D721Med (cell line): ENCODE measurements at regions not wholly inside any gene's neighbourhood (a gene's known extent, or its start where the extent isn't known, plus 50 kb on each side); places are given as distances from the start of the nearest gene placed in this dataset.
"Not testable (repeated sequence)": the region's sequence is repeated elsewhere in the genome, so short reads cannot be mapped to it uniquely, and the experiment has no call there.

Experiments
- DNase-seq: peaks from one replicate; pipeline ENCODE4 v3.0.0; 2011; ENCODE audit warnings: low spot score; ENCODE audit not compliant: insufficient read length
- FAIRE-seq: peaks from 2 replicates; lab custom pipeline; 2011; peaks lifted over from hg19 to GRCh38; lab: Jason Lieb, UNC
- TF ChIP-seq, protein P1 (sequence below): IDR thresholded peaks from 2 replicates; pipeline ENCODE4 v1.5.1; 2012; ENCODE audit warnings: mild to moderate bottlenecking, control low read depth; ENCODE audit not compliant: insufficient read depth; ENCODE audit errors: missing control alignments

DNA sequence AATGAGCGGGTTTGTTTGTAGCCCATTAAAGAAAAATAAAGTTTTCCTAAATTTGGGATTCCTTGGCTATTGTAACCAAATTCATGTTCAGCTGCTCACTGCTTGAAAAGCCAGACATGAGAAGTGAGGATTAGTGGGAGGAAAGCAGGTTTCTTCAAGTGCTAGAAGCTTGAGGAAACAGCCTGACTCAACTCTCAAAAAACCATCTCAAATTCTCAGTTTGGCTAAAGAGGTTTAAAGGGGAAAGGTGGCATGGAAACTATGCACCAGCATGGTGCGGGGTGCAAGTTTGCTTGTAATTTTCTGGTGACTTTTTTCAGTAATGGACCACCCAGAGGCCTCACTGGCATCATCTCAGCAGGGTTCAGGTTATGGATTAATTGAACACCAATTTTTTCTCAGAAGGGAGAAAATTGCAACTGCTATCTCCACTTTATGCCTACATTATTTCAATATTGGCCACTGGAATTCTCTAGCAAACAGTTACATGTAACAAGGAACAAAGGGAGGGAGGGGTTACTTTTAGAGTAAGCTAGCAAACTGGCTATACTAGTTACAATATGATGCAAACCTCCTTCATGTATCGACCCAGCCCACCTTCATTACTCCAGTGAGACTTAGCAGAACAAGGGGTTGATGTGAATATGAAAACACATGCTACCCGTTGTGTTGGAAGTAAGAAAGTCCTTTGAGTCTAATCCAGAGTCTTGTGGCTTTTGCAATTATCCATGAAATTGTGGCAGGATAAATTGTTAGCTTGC, 85.0 kb upstream of the IFNGR1 start:
- FAIRE-seq (no peak), DNase-seq (no peak)
- TF ChIP-seq, protein P1, sequence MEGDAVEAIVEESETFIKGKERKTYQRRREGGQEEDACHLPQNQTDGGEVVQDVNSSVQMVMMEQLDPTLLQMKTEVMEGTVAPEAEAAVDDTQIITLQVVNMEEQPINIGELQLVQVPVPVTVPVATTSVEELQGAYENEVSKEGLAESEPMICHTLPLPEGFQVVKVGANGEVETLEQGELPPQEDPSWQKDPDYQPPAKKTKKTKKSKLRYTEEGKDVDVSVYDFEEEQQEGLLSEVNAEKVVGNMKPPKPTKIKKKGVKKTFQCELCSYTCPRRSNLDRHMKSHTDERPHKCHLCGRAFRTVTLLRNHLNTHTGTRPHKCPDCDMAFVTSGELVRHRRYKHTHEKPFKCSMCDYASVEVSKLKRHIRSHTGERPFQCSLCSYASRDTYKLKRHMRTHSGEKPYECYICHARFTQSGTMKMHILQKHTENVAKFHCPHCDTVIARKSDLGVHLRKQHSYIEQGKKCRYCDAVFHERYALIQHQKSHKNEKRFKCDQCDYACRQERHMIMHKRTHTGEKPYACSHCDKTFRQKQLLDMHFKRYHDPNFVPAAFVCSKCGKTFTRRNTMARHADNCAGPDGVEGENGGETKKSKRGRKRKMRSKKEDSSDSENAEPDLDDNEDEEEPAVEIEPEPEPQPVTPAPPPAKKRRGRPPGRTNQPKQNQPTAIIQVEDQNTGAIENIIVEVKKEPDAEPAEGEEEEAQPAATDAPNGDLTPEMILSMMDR = no peak

DNA sequence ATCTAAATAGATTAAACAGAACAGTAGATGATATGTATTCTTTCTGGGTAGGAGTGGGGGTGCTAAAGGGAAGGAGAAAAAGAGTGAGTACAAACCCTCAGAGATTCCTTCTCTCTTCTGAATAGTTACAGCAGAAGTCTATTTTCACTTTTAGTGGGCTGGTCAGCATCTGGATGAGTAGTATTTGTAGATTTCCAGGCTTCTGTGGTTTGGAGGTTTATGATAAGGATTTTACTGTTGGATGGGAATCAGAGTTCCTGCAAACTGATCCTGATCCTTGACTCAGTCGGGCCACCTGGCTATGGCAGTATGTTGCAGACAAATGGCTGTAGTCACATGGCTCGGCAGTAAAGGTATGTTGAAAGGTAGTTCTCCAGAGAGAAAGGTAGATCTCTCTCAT, 84.3 kb upstream of the IFNGR1 start:
- TF ChIP-seq, protein P1 = no peak
- no peak for FAIRE-seq

DNA sequence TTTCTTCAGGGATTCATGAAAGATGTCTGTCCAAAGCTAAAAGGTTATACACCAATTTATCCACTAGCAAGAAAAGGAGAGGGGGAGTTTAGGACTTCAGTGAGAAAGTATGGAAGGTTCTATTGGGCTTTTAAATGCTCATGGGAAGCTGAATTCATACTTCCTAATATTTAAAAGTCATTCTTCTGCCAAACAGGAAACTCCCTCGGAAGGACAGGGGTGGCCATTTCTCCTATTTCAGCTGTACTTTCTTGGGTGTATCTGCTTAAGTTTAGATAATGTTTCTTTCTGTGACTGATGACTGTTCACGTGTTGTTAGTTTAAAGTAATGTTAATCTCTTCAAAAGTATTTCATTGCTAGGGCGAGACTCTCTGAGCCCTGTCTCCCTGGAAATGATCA, 80.5 kb upstream of the IFNGR1 start:
- TF ChIP-seq, protein P1 = no peak
- FAIRE-seq = no peak
- DNase-seq = no peak

More for the DNA sequence above, 84.3 kb upstream of the IFNGR1 start:
- no peak for DNase-seq

DNA sequence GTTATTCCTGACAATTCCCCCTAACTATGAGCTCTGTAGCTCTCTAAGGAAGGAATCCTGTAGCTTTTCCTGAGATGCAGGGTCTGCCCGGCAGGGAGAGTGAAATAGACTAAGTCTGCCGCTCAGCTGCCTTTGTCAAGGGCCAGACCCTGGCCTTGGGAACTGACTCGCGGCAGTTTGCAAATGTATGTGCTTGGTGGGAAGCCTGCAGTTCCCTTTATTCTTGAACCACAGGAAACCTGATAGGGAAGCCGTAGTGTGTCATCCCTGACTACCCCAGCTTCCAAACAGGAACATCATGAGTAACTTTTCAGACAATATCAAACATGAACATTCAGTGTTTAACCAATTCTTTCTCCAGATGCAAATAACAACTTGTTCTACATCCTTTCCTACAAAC, 78.7 kb upstream of the IFNGR1 start:
- DNase-seq (no peak), FAIRE-seq (no peak)
- TF ChIP-seq, protein P1 = no peak

DNA sequence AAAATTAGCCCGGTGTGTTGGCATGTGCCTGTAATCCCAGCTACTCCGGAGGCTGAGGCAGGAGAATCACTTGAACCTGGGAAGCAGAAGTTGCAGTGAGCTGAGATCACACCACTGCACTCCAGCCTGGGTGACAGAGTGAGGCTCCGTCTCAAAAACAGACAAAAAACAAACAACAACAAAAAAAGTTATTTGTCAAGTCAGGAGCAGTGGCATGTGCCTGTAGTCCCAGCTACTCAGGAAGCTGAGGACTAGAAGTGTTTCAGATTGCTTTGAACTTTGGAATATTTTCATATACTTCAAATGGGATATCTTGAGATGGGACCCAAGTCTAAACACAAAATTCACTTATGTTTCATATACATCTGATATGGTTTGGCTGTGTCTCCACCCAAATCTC, 73.1 kb upstream of the IFNGR1 start:
- not testable (repeated sequence) for FAIRE-seq, DNase-seq

DNA sequence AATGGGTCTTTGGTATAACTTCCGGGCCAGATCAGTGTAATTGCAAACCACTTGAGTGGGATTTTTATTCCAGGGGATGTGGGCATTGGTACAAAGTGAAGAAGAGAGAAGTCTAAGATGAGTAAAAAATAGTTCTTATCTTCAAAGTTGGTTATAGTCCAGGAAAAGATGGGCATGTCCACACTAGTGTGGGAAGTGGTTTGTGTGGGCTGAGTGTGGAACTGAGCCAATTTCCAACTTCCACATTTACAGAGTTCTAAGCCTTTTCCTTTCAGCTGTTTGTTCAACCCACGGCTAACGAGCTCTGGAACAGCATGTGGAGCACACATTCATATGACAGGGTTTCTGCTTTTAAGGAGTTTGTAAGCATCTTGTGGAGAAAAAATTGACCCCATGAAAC, 72.3 kb upstream of the IFNGR1 start:
- FAIRE-seq (no peak), DNase-seq (no peak)
- TF ChIP-seq, protein P1 = no peak

DNA sequence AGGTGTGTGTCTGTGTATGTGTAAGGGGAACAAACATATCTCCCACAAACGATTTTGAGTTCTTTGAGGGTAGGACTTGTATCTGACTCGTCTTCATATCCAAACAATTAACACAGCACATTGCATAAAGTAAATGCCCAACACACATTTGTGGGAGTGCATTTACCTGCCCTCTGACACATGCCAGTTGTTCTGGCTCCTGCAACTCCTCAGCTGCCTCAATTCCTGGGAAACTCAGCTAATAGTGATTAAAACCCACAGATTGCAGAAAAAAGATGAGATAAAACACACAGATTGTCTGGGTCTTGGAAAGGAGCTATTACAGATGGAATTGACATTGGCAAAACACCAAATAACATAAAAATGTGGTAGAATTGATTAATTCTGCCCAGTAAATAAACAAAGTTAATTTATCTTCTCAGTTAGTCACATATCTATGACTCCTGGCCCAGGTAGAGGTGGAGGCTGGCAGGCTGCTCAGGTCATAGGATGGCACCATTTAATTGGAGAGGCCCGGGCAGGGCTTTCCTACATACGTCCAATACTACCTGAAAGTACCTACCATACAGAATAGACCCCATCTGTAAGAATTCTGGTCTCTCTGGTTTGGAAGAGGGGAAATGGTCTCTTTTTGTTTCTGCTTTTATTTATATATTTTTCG, 71.5 kb upstream of the IFNGR1 start:
- no peak for FAIRE-seq
- TF ChIP-seq, protein P1 = no peak
- DNase-seq = no peak
